ENCODE measurements at regions not wholly inside any gene's neighbourhood (a gene's known extent, or its start where the extent isn't known, plus 50 kb on each side); places are given as distances from the start of the nearest gene placed in this dataset.

- no peak for ATAC-seq
- 78% methylated on average over 2 of the region's 2 CpGs for WGBS (ENCODE audit: insufficient coverage, low coverage, low lambda C conversion rate, missing lambda C conversion rate)
- H3K9me3 ChIP-seq, result no peaks in the 10 kb centered on the region
- no peak overlapping the region for H3K27ac ChIP-seq
- intact Hi-C loops (cut with DNase I), result no loop called here
- no peak for DNase-seq
- peaks cover 0 to 3% (median 1%) of the 10 kb centered on the region in 4 donors for H3K4me1 ChIP-seq
- no peak overlapping the region for H3K4me3 ChIP-seq
- TF ChIP-seq CTCF (IDR thresholded peaks at IDR 0.05) (no peak), POLR2A (IDR thresholded peaks at IDR 0.05) (no peak)
- no peaks in the 10 kb centered on the region for H3K27me3 ChIP-seq
- H3K36me3 ChIP-seq, result no peaks in the 10 kb centered on the region
These were observed 50.3 kb upstream of the SP3 start for GRCh38 chr2:174015428-174015827.
